Fibroblast of peridontal ligament (primary cell): ENCODE measurements at regions not wholly inside any gene's neighbourhood (a gene's known extent, or its start where the extent isn't known, plus 50 kb on each side); places are given as distances from the start of the nearest gene placed in this dataset.
A peak's percentile ranks its signal among the peaks of the same experiment; 100 is the strongest.
"Not testable (repeated sequence)": the region's sequence is repeated elsewhere in the genome, so short reads cannot be mapped to it uniquely, and the experiment has no call there.

ENCODE experiments used
- DNase-seq: peaks from one replicate; pipeline ENCODE4 v3.0.0-alpha.2; 2010; ENCODE audit errors: extremely low read depth

- no peak for DNase-seq
Observed at GRCh38 chr13:74576420-74576819, 442.2 kb upstream of the KLF12 start.

GRCh38 chr13:74575729-74576125, 441.5 kb upstream of the KLF12 start:
- DNase-seq = peak; percentile 54

DNA sequence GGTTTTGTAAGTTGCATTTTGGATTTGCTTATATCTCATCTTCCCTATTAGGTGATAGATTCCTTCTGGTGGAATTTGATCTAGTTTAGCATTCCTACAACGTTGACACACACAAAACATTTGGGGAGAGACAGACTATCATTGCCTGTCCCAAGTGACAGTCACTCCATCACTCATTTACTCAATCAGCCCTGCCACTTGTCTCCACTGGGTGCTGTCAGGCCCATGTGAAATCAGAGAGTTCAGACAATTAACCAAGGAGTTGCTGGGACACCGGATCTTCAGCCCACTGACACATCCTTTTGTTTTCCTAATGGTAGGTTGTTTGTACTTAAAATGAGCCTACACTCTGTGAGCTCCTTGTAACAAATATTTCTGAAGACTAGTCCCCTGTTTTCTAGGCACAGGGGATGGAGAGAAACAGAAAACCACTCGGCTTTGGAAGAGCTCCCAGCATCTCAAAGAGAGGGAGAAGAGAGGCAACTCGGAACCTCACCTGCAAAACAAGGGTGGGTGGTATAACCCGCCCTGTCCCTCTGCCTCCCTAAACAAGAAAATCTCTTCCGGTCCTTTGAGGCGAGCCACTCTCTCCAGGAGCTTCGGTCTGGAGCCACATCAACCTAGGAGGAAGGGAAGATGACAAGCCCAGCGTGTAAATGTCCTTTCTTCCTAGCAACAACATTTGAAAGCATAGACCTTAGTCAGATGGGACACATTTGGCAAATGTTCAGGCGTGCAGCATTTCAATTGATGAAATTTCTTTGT, 440.9 kb upstream of the KLF12 start:
- DNase-seq = no peak

DNA sequence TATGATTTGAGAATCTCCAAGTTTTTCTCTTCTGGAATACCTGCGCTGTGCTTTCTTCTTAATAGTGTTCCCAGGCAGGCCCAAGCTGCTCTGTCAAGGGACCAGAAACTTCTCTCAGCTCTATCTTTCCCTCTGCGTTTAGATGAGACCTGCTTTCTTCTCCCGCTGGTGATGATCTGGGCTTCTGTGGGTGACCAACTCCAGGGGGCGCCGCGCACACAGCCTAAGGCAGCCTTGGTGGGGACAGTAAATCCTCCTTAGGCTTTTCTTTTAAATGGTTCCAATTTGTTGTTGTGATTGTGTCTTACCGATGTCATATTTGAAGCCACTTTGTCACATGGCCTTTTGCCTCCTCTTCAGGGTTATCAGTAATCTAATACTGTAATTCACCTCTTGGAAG, 439.4 kb upstream of the KLF12 start:
- no peak for DNase-seq

GRCh38 chr13:74571811-74572210, 437.6 kb upstream of the KLF12 start:
- no peak for DNase-seq

DNA sequence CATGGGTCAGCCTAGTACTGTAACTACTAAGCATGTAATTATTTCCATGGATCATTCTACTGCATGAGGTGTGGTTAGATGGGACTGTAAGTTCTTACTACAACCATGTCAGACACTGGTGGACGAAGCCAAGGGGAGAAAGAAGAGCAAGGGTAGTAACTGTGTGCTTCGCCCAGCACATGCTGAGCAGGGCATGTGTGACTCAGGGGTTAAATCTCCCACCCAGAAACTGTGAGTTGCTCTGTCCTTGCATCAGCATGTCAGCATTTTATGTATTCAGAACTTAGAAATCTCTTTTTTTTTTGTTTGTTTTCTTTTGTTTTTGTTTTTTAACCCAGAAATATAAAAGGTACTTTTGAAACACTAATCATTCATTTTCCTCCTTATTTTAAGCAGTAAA, 436.6 kb upstream of the KLF12 start:
- peak; percentile 71 for DNase-seq

DNA sequence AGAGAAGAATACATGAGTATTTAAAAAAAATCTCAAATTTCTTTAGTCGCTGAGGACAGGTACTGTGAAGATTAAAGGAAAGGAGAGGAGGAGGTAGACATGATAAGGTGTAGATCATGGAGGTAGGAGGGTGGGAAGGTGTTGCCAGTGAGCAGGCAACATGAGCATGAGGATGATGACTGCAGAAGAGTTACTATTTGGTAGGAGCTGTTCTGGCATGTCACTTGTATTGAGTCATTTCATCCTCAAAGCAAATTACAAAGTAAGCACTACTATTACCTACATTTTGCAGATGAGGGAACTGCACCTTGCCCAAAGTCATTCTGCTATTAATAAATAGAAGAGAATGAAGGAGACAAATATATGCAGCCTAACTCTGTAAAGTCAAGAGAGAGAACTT, 435.8 kb upstream of the KLF12 start:
- DNase-seq = no peak

- DNase-seq = no peak
Observed at GRCh38 chr13:74569251-74569650, 435.0 kb upstream of the KLF12 start.

DNA sequence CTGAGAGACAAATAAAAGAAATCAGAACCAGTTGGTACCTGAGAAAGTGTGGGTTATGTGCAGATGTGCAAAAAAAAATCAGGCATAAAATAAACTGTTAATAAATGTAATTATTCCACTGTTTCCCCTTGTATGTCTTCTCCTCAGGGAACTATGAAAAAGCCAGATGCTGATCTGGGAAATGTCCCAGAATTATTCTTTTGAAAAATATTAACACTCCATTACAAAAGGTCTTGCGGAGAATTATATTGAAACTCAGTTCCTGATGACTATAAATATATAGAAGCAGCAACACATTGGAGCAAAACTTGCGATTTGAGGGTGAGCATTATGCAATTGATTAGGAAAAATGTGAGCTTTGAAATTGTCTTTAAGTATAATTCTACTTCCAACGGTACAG, 433.3 kb upstream of the KLF12 start:
- no peak for DNase-seq

DNA sequence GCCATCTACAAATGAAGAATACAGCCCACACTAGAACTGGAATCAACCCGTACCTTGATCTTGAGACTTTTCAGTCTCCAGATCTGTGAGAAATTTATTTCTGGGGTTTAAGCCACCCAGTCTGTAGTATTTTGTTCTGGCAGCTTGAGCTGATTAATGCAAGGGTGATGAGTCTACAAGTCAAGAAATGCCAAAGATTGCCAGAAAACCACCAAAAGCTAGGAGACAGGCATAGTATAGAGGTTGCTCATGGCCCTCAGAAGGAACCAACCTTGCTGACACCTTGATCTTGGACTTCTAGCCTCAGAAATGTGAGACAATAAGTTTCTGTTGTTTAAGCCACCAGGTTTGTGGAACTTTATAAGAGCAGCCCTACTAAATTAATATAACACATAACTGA, 428.2 kb upstream of the KLF12 start:
- peak; percentile 49 for DNase-seq

DNA sequence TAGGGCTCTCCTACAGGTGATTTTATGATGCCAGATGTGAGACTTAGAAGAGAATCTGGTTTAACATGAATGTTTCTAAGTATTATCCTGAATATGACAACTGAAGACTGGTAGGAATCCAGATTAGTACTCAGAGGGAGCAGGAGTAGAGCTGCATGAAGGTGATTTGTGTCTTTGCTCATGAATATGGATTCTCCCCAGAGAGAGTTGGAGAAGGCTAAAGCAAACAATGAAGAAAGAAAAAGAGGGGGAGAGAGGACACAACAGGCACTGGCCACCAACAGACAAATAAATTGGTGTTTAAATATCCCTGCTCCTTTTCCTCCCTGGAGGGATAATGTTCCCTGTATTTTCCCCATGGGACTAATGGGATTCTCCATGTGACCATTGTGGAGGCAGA, 427.0 kb upstream of the KLF12 start:
- no peak for DNase-seq

DNA sequence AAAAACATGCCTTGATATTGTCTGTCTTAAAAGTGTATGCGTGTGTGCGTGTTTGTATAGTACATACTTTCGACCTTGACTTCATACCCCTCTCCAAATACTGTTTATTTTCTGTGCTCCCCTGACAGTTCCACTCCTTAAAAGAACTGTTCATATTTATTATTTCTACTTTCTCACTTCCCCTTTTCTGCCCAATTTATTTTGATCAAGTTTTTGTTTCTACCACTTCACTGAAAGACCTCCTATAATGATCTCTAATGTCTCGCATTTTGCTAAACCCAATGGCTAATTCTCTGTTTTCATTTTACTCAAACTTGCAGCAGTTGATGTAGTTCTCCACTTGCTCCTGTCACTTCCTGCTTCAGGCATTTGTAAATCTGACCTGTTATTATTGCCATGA, 426.1 kb upstream of the KLF12 start:
- DNase-seq = no peak

GRCh38 chr13:74557870-74558269, 423.7 kb upstream of the KLF12 start:
- DNase-seq = no peak

GRCh38 chr13:74555651-74556420, 421.6 kb upstream of the KLF12 start:
- DNase-seq = peak; percentile 25

DNA sequence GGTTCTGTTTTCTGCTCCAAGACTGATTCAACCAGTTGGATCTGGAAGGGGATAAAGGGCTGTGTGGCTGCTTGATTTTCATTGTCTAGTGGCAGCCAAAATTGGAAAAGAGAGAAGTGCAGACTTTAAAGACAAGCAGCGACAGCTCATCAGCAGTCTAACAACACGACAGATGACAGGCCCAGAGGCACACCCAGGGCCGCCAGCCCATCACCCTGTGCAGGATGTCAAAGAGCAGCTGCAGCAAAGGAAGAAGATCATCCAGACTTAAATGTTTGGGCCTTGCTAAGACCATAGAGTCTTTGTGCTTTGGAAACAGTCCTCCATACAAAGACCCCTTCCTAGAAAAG, 421.0 kb upstream of the KLF12 start:
- no peak for DNase-seq

GRCh38 chr13:74554569-74555275, 420.5 kb upstream of the KLF12 start:
- DNase-seq = no peak

DNA sequence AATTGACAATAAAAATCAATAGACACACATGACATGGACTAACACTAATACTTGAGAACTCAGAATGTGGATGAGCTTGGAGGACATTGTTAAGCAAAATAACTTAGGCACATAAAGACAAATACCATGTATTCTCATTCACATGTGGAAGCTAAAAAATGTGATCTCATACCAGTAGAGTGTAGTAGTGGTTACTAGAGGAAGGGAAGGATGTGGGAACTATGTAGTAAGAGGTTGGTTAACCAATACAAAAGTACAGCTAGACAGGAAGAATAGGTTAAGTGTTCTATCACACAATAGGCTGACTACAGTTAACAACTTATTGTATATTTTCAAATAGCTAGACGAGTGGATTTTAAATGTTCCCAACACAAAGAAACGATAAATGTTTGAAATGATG, 415.8 kb upstream of the KLF12 start:
- DNase-seq = peak; percentile 12

- not testable (repeated sequence) for DNase-seq
Observed at GRCh38 chr13:74536649-74537048, 402.4 kb upstream of the KLF12 start.

DNA sequence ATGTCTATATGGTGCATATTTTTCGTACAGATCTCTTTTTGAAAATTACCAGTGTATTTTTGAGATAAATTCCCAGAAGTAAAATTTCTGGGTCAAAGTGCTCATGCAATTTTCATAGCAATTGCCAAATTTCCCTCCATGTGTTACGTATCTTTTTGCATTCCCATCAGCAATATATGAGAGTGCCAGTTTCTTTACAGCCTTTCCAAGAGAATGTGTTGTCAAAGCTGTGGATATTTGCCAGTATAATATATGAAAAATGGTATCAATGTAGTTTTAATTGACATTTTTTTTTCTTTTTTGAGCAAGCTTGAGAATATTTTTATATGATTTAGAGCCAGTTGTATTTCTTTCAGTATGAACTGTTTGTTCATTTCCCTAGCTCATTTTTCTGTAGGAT, 399.0 kb upstream of the KLF12 start:
- DNase-seq = no peak

GRCh38 chr13:74530011-74530410, 395.8 kb upstream of the KLF12 start:
- no peak for DNase-seq

- DNase-seq = no peak
Observed at GRCh38 chr13:74528734-74529513, 394.7 kb upstream of the KLF12 start.

- no peak for DNase-seq
Observed at GRCh38 chr13:74523057-74523456, 388.9 kb upstream of the KLF12 start.
